ENCODE measurements at regions not wholly inside any gene's neighbourhood (a gene's known extent, or its start where the extent isn't known, plus 50 kb on each side); places are given as distances from the start of the nearest gene placed in this dataset.

GRCh38 chr5:121292664-121293063 is 559.0 kb upstream of the FTMT start:
- Histone ChIP-seq H3K36me3 (no peaks in the 10 kb centered on the region), H3K27ac (no peak overlapping the region), H3K9me3 (no peaks in the 10 kb centered on the region), H3K27me3 (no peaks in the 10 kb centered on the region), H3K4me1 (no peaks in the 10 kb centered on the region), H3K4me3 (no peak overlapping the region)
- in situ Hi-C loops (cut with MboI; ENCODE audit: low pct_ligation_motif_present in 1 of 4, low pct_unique_long_range_greater_than_20kb in 1 of 4, low sequenced_read_pairs in 3 of 4) = no loop called here
- intact Hi-C loops (cut with DNase I; ENCODE audit: low total_unique reads) = no loop called here
- WGBS, 2 donors (ENCODE audit: low coverage in 1 of 2) = 29 to 41% methylated on average over 2 of the region's 2 CpGs
- no peak for DNase-seq
- TF ChIP-seq POLR2A (IDR thresholded peaks at IDR 0.05) (no peak), CTCF (IDR thresholded peaks at IDR 0.05) (no peak), EP300 (IDR thresholded peaks at IDR 0.05; ENCODE audit: low read depth) (no peak)

GRCh38 chr5:121296356-121296755 is 555.3 kb upstream of the FTMT start:
- WGBS, 2 donors (ENCODE audit: low coverage in 1 of 2) = 59 to 65% methylated on average over 2 of the region's 2 CpGs
- H3K4me1 ChIP-seq = no peaks in the 10 kb centered on the region
- H3K27me3 ChIP-seq = no peaks in the 10 kb centered on the region
- in situ Hi-C loops (cut with MboI; ENCODE audit: low pct_ligation_motif_present in 1 of 4, low pct_unique_long_range_greater_than_20kb in 1 of 4, low sequenced_read_pairs in 3 of 4) = no loop called here
- no peaks in the 10 kb centered on the region for H3K9me3 ChIP-seq
- intact Hi-C loops (cut with DNase I; ENCODE audit: low total_unique reads) = no loop called here
- H3K4me3 ChIP-seq = no peak overlapping the region
- DNase-seq = no peak
- H3K27ac ChIP-seq = no peak overlapping the region
- H3K36me3 ChIP-seq = no peaks in the 10 kb centered on the region
- TF ChIP-seq CTCF (IDR thresholded peaks at IDR 0.05) (no peak), POLR2AphosphoS5 (IDR thresholded peaks at IDR 0.05) (no peak), POLR2A (IDR thresholded peaks at IDR 0.05) (no peak), EP300 (IDR thresholded peaks at IDR 0.05; ENCODE audit: low read depth) (no peak)

DNA sequence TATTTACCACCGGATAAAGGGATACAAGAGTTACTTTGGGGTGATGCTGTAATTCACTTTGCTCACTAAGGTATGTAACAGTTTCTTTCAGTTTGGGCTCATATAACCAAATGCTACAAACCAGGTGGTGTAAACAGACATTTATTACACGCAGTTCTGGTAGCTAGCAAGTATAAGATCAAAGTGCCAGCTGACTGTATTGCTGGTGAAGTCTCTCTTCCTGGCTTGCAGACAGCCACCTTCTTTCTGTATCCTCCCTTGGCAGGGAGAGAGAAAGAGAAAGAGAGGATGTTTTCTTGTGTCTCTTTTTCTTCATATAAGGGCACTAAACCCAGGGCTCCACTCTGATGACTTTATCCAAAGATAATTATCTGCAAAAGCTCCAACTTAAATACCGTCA is 552.5 kb upstream of the FTMT start:
- no peaks in the 10 kb centered on the region for H3K4me1 ChIP-seq
- H3K36me3 ChIP-seq = no peaks in the 10 kb centered on the region
- 58 to 64% methylated on average over 2 to 3 of the region's 3 CpGs for WGBS, 2 donors (ENCODE audit: low coverage in 1 of 2)
- no peak overlapping the region for H3K4me3 ChIP-seq
- TF ChIP-seq EP300 (IDR thresholded peaks at IDR 0.05; ENCODE audit: low read depth) = no peak
- H3K9me3 ChIP-seq = no peaks in the 10 kb centered on the region
- in situ Hi-C loops (cut with MboI; ENCODE audit: low pct_ligation_motif_present in 1 of 4, low pct_unique_long_range_greater_than_20kb in 1 of 4, low sequenced_read_pairs in 3 of 4) = no loop called here
- no peak overlapping the region for H3K27ac ChIP-seq
- no peaks in the 10 kb centered on the region for H3K27me3 ChIP-seq
- intact Hi-C loops (cut with DNase I; ENCODE audit: low total_unique reads) = no loop called here
- no peak for DNase-seq

GRCh38 chr5:121304838-121305237 is 546.8 kb upstream of the FTMT start:
- H3K27me3 ChIP-seq = no peaks in the 10 kb centered on the region
- no peaks in the 10 kb centered on the region for H3K36me3 ChIP-seq
- intact Hi-C loops (cut with DNase I; ENCODE audit: low total_unique reads) (no loop called here), in situ Hi-C loops (cut with MboI; ENCODE audit: low pct_ligation_motif_present in 1 of 4, low pct_unique_long_range_greater_than_20kb in 1 of 4, low sequenced_read_pairs in 3 of 4) (no loop called here)
- no peak overlapping the region for H3K27ac ChIP-seq
- no peaks in the 10 kb centered on the region for H3K9me3 ChIP-seq
- DNase-seq = no peak
- TF ChIP-seq EP300 (IDR thresholded peaks at IDR 0.05; ENCODE audit: low read depth) = no peak
- no peak for TF ChIP-seq POLR2AphosphoS5 (IDR thresholded peaks at IDR 0.05)
- no peak for TF ChIP-seq POLR2A (IDR thresholded peaks at IDR 0.05)
- no peak for TF ChIP-seq CTCF (IDR thresholded peaks at IDR 0.05)
- H3K4me3 ChIP-seq = no peak overlapping the region
- 89 to 100% methylated on average over 1 of the region's 1 CpG for WGBS, 2 donors (ENCODE audit: low coverage in 1 of 2)
- H3K4me1 ChIP-seq = no peaks in the 10 kb centered on the region

GRCh38 chr5:121313886-121314285 is 537.8 kb upstream of the FTMT start:
- Histone ChIP-seq H3K27ac (no peak overlapping the region), H3K4me3 (no peak overlapping the region), H3K36me3 (no peaks in the 10 kb centered on the region), H3K9me3 (peaks cover 0 to 2% of the 10 kb centered on the region in 2 donors), H3K4me1 (no peaks in the 10 kb centered on the region), H3K27me3 (no peaks in the 10 kb centered on the region)
- no peak for DNase-seq
- 67 to 81% methylated on average over 1 of the region's 1 CpG for WGBS, 2 donors (ENCODE audit: low coverage in 1 of 2)
- in situ Hi-C loops (cut with MboI; ENCODE audit: low pct_ligation_motif_present in 1 of 4, low pct_unique_long_range_greater_than_20kb in 1 of 4, low sequenced_read_pairs in 3 of 4) (no loop called here), intact Hi-C loops (cut with DNase I; ENCODE audit: low total_unique reads) (no loop called here)
- no peak for TF ChIP-seq CTCF (IDR thresholded peaks at IDR 0.05)

Measured in transverse colon (tissue), 4 donors.